ENCODE measurements at regions not wholly inside any gene's neighbourhood (a gene's known extent, or its start where the extent isn't known, plus 50 kb on each side); places are given as distances from the start of the nearest gene placed in this dataset.

GRCh38 chr5:89981878-89982773, 427.4 kb downstream of the CETN3 start:
- ChIA-PET POLR2A (no interaction called here), CTCF (interaction anchor here (0.6 kb wide), 1 partner anchor 350 kb away, joined by 3 read pairs; no protein-coding TSS in a partner anchor)
- no peak for TF ChIP-seq CTCF (IDR thresholded peaks at IDR 0.05; ENCODE audit: insufficient read depth, low read depth, low read length)
- H3K36me3 ChIP-seq (ENCODE audit: control insufficient read depth, insufficient read depth, low read length) = no peaks in the 10 kb centered on the region
- no peak overlapping the region for H3K4me3 ChIP-seq (ENCODE audit: low read depth, low read length)
- DNase-seq (ENCODE audit: low read depth) = no peak
- no peaks in the 10 kb centered on the region for H3K27me3 ChIP-seq (ENCODE audit: control insufficient read depth, insufficient read depth, low read length)

- no peak for DNase-seq (ENCODE audit: low read depth)
- POLR2A ChIA-PET = no interaction called here
- Histone ChIP-seq H3K27me3 (ENCODE audit: control insufficient read depth, insufficient read depth, low read length) (no peaks in the 10 kb centered on the region), H3K36me3 (ENCODE audit: control insufficient read depth, insufficient read depth, low read length) (no peaks in the 10 kb centered on the region), H3K4me3 (ENCODE audit: low read depth, low read length) (no peak overlapping the region)
- CTCF ChIA-PET = no interaction called here
- no peak for TF ChIP-seq CTCF (IDR thresholded peaks at IDR 0.05; ENCODE audit: insufficient read depth, low read depth, low read length)
These were observed 428.5 kb downstream of the CETN3 start for GRCh38 chr5:89981021-89981420.

- DNase-seq (ENCODE audit: low read depth) = no peak
- no peaks in the 10 kb centered on the region for H3K27me3 ChIP-seq (ENCODE audit: control insufficient read depth, insufficient read depth, low read length)
- ChIA-PET POLR2A (no interaction called here), CTCF (no interaction called here)
- no peaks in the 10 kb centered on the region for H3K36me3 ChIP-seq (ENCODE audit: control insufficient read depth, insufficient read depth, low read length)
- H3K4me3 ChIP-seq (ENCODE audit: low read depth, low read length) = no peak overlapping the region
- TF ChIP-seq CTCF (IDR thresholded peaks at IDR 0.05; ENCODE audit: insufficient read depth, low read depth, low read length) = no peak
These were observed 436.0 kb downstream of the CETN3 start for GRCh38 chr5:89973516-89973915.

- no peak for DNase-seq (ENCODE audit: low read depth)
- TF ChIP-seq CTCF (IDR thresholded peaks at IDR 0.05; ENCODE audit: insufficient read depth, low read depth, low read length) = no peak
- Histone ChIP-seq H3K27me3 (ENCODE audit: control insufficient read depth, insufficient read depth, low read length) (no peaks in the 10 kb centered on the region), H3K36me3 (ENCODE audit: control insufficient read depth, insufficient read depth, low read length) (no peaks in the 10 kb centered on the region), H3K4me3 (ENCODE audit: low read depth, low read length) (no peak overlapping the region)
- ChIA-PET POLR2A (no interaction called here), CTCF (no interaction called here)
These were observed 436.7 kb downstream of the CETN3 start for GRCh38 chr5:89972901-89973300.

GRCh38 chr5:89968958-89969381, 440.6 kb downstream of the CETN3 start:
- CTCF ChIA-PET = no interaction called here
- no peaks in the 10 kb centered on the region for H3K36me3 ChIP-seq (ENCODE audit: control insufficient read depth, insufficient read depth, low read length)
- no peak for DNase-seq (ENCODE audit: low read depth)
- no peak overlapping the region for H3K4me3 ChIP-seq (ENCODE audit: low read depth, low read length)
- POLR2A ChIA-PET = no interaction called here
- no peak for TF ChIP-seq CTCF (IDR thresholded peaks at IDR 0.05; ENCODE audit: insufficient read depth, low read depth, low read length)
- H3K27me3 ChIP-seq (ENCODE audit: control insufficient read depth, insufficient read depth, low read length) = no peaks in the 10 kb centered on the region

All from BJ (cell line).